Right atrium auricular region (tissue), 2 donors: ENCODE measurements at regions not wholly inside any gene's neighbourhood (a gene's known extent, or its start where the extent isn't known, plus 50 kb on each side); places are given as distances from the start of the nearest gene placed in this dataset.

Source experiments
- DNase-seq: peaks from one replicate; pipeline ENCODE4 v3.0.0-alpha.2; 2019; ENCODE audit warnings: low spot score
- H3K27ac ChIP-seq, 2 donors: fragments of 200-600 bp; sonication (generic); 1 replicate in 1 of 2; 2 replicates in 1 of 2; pipeline ENCODE4 v1.5.1; 2016 to 2019
- H3K27me3 ChIP-seq, 2 donors: fragments of 200-600 bp; sonication (generic); one replicate each; pipeline versions ENCODE4 v1.5.1 to v1.6.0; 2017 to 2019
- H3K36me3 ChIP-seq: fragments of 200-600 bp; sonication (generic); one replicate; pipeline ENCODE4 v1.5.1; 2016
- H3K4me1 ChIP-seq, 2 donors: fragments of 200-600 bp; sonication (generic); one replicate each; pipeline versions ENCODE4 v1.5.1 to v1.6.0; 2017 to 2019
- H3K4me3 ChIP-seq, 2 donors: fragments of 200-600 bp; sonication (generic); 1 replicate in 1 of 2; 2 replicates in 1 of 2; pipeline ENCODE4 v1.5.1; 2017 to 2019; ENCODE audit warnings: mild to moderate bottlenecking in 1 of 2, moderate library complexity in 1 of 2
- H3K9me3 ChIP-seq, 2 donors: fragments of 200-600 bp; sonication (generic); one replicate each; pipeline ENCODE4 v1.5.1; 2019
- CTCF ChIP-seq, 2 donors: fragments of 200-600 bp; sonication (generic); IDR thresholded peaks; one replicate each; pipeline ENCODE4 v1.5.1; 2019; ENCODE audit warnings: antibody characterized with exemption in 2 of 2

- DNase-seq: peak; percentile 32
- Histone ChIP-seq H3K4me1 (peaks cover 0 to 4% of the 10 kb centered on the region in 2 donors), H3K27ac (no peak overlapping the region), H3K9me3 (no peaks in the 10 kb centered on the region), H3K36me3 (no peaks in the 10 kb centered on the region), H3K27me3 (no peaks in the 10 kb centered on the region), H3K4me3 (no peak overlapping the region)
- no peak for TF ChIP-seq CTCF (IDR thresholded peaks at IDR 0.05)
Observed at GRCh38 chr2:219832904-219833303, 205.5 kb downstream of the SLC4A3 start.

GRCh38 chr2:219835493-219835892, 208.1 kb downstream of the SLC4A3 start:
- no peaks in the 10 kb centered on the region for H3K27me3 ChIP-seq
- no peaks in the 10 kb centered on the region for H3K4me1 ChIP-seq
- H3K36me3 ChIP-seq: no peaks in the 10 kb centered on the region
- TF ChIP-seq CTCF (IDR thresholded peaks at IDR 0.05): no peak
- no peak overlapping the region for H3K27ac ChIP-seq
- H3K4me3 ChIP-seq: no peak overlapping the region
- H3K9me3 ChIP-seq: no peaks in the 10 kb centered on the region
- peak; percentile 23 for DNase-seq

GRCh38 chr2:219836647-219837177, 209.3 kb downstream of the SLC4A3 start:
- no peak for DNase-seq
- no peaks in the 10 kb centered on the region for H3K36me3 ChIP-seq
- peak in 1 of 2 donors; percentile 60 for TF ChIP-seq CTCF (IDR thresholded peaks at IDR 0.05)
- no peaks in the 10 kb centered on the region for H3K4me1 ChIP-seq
- H3K9me3 ChIP-seq: no peaks in the 10 kb centered on the region
- H3K4me3 ChIP-seq: no peak overlapping the region
- H3K27ac ChIP-seq: no peak overlapping the region
- no peaks in the 10 kb centered on the region for H3K27me3 ChIP-seq

- TF ChIP-seq CTCF (IDR thresholded peaks at IDR 0.05): no peak
- Histone ChIP-seq H3K27me3 (no peaks in the 10 kb centered on the region), H3K9me3 (no peaks in the 10 kb centered on the region), H3K36me3 (no peaks in the 10 kb centered on the region), H3K4me3 (no peak overlapping the region), H3K27ac (no peak overlapping the region), H3K4me1 (no peaks in the 10 kb centered on the region)
- no peak for DNase-seq
Observed at GRCh38 chr2:219844401-219845091, 217.1 kb downstream of the SLC4A3 start.

- Histone ChIP-seq H3K4me1 (peaks cover 0 to 6% of the 10 kb centered on the region in 2 donors), H3K27ac (no peak overlapping the region), H3K27me3 (no peaks in the 10 kb centered on the region), H3K4me3 (no peak overlapping the region), H3K9me3 (no peaks in the 10 kb centered on the region), H3K36me3 (no peaks in the 10 kb centered on the region)
- TF ChIP-seq CTCF (IDR thresholded peaks at IDR 0.05): no peak
- no peak for DNase-seq
Observed at GRCh38 chr2:219848882-219849281, 221.5 kb downstream of the SLC4A3 start.

GRCh38 chr2:219851169-219851568, 223.7 kb downstream of the SLC4A3 start:
- Histone ChIP-seq H3K4me3 (no peak overlapping the region), H3K36me3 (no peaks in the 10 kb centered on the region), H3K27ac (no peak overlapping the region), H3K27me3 (no peaks in the 10 kb centered on the region), H3K9me3 (no peaks in the 10 kb centered on the region), H3K4me1 (peaks cover 0 to 6% of the 10 kb centered on the region in 2 donors)
- no peak for TF ChIP-seq CTCF (IDR thresholded peaks at IDR 0.05)
- no peak for DNase-seq
